Ovary (tissue), 3 donors: ENCODE measurements at regions not wholly inside any gene's neighbourhood (a gene's known extent, or its start where the extent isn't known, plus 50 kb on each side); places are given as distances from the start of the nearest gene placed in this dataset.

Source experiments
- CTCF ChIP-seq, 3 donors: fragments of 450-650 bp in 2 of 3; fragments of 200-600 bp in 1 of 3; IDR thresholded peaks; one replicate each; pipeline versions ENCODE4 v1.5.1 to v1.8.0; 2016 to 2022; ENCODE audit warnings: antibody characterized with exemption in 3 of 3, mild to moderate bottlenecking in 1 of 3
- EP300 ChIP-seq: sonication (generic); formaldehyde crosslinking; IDR thresholded peaks from one replicate; pipeline ENCODE4 v1.6.1; 2017; ENCODE audit warnings: antibody characterized with exemption
- POLR2A ChIP-seq: fragments of 450-650 bp; IDR thresholded peaks from one replicate; pipeline ENCODE4 v1.6.1; 2017; ENCODE audit warnings: antibody characterized with exemption, mild to moderate bottlenecking, moderate library complexity
- donor health status: DM: no; HTN: no; CAD: no.

DNA sequence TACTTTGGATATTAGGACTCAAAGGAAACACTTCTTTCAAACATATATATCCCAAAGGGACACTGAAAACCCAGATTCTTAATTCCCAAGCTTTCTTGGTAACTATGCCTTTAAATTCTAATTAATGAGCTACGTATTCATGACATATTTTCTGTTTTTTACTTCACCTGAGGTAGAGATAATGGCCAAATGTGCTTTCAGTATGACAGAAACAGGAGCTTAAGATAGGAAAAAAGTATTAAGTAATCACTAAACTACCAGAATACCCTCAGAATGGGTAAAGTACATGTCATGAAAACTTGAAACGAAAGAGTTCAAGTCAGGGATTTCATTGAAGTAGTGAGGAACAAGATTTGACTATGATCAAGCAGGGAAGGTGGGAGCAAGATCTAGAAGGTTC, 478.5 kb downstream of the AGTPBP1 start:
- TF ChIP-seq CTCF (IDR thresholded peaks at IDR 0.05) (no peak), EP300 (no peak), POLR2A (no peak)
